OCI-LY1 (cell line): ENCODE measurements at regions not wholly inside any gene's neighbourhood (a gene's known extent, or its start where the extent isn't known, plus 50 kb on each side); places are given as distances from the start of the nearest gene placed in this dataset.

Experiments used
- H2AFZ ChIP-seq: fragments of 200-600 bp; sonication (generic), shearing (Covaris generic); 2 replicates; pipeline ENCODE4 v1.6.0; 2014; ENCODE audit warnings: antibody characterized with exemption, mild to moderate bottlenecking, low read length
- H3F3A ChIP-seq: fragments of 200-600 bp; sonication (generic), shearing (Covaris generic); 2 replicates; pipeline ENCODE4 v1.6.0; 2014; ENCODE audit warnings: mild to moderate bottlenecking, antibody characterized with exemption, low read length, moderate library complexity; ENCODE audit not compliant: insufficient read depth
- H3K27ac ChIP-seq: fragments of 200-600 bp; sonication (generic); 2 replicates; pipeline ENCODE4 v1.5.1; 2014; ENCODE audit warnings: low read length, mixed run types, mild to moderate bottlenecking, low read depth; ENCODE audit not compliant: poor library complexity, severe bottlenecking
- H3K27me3 ChIP-seq: fragments of 200-600 bp; sonication (generic); 2 replicates; pipeline ENCODE4 v1.6.0; 2014; ENCODE audit warnings: antibody characterized with exemption, mild to moderate bottlenecking, low read length, moderate library complexity; ENCODE audit not compliant: insufficient read depth
- H3K36me3 ChIP-seq: fragments of 200-600 bp; sonication (generic); 2 replicates; pipeline ENCODE4 v1.6.1; 2014; ENCODE audit warnings: mild to moderate bottlenecking, antibody characterized with exemption, low read length, moderate library complexity, mixed read lengths; ENCODE audit not compliant: insufficient read depth
- H3K4me1 ChIP-seq: fragments of 200-600 bp; sonication (generic); 2 replicates; pipeline ENCODE4 v1.5.1; 2014; ENCODE audit warnings: mild to moderate bottlenecking, low read length, moderate library complexity; ENCODE audit not compliant: insufficient read depth, severe bottlenecking
- H3K4me2 ChIP-seq: fragments of 200-600 bp; sonication (generic), shearing (Covaris generic); 2 replicates; pipeline ENCODE4 v1.6.1; 2014; ENCODE audit warnings: low read length
- H3K4me3 ChIP-seq: fragments of 200-600 bp; sonication (generic); 2 replicates; pipeline ENCODE4 v1.5.1; 2014; ENCODE audit warnings: low read length, low read depth, mild to moderate bottlenecking, mixed read lengths; ENCODE audit not compliant: poor library complexity, severe bottlenecking
- H3K79me2 ChIP-seq: fragments of 200-600 bp; shearing (Covaris generic); 2 replicates; pipeline ENCODE4 v1.6.1; 2016; ENCODE audit warnings: mixed run types, low read length, mixed read lengths; ENCODE audit not compliant: insufficient read depth
- H3K9ac ChIP-seq: fragments of 200-600 bp; sonication (generic), shearing (Covaris generic); 2 replicates; pipeline ENCODE4 v1.6.1; 2014; ENCODE audit warnings: mild to moderate bottlenecking, low read length, mixed read lengths
- H3K9me2 ChIP-seq: fragments of 200-600 bp; sonication (generic), shearing (Covaris generic); 2 replicates; pipeline ENCODE4 v1.6.1; 2014; ENCODE audit warnings: low read depth, mild to moderate bottlenecking, low read length, mixed read lengths
- H3K9me3 ChIP-seq: fragments of 200-600 bp; shearing (Covaris generic); 2 replicates; pipeline ENCODE4 v1.6.1; 2014; ENCODE audit warnings: low read length, mixed read lengths
- H4K20me1 ChIP-seq: fragments of 200-600 bp; sonication (generic), shearing (Covaris generic); 2 replicates; pipeline ENCODE4 v1.6.0; 2016; ENCODE audit warnings: mild to moderate bottlenecking, low read length; ENCODE audit not compliant: insufficient read depth
- CTCF ChIP-seq: fragments of 200-600 bp; sonication (generic), shearing (Covaris generic); IDR thresholded peaks from 2 replicates; pipeline ENCODE4 v1.5.1; 2017; ENCODE audit warnings: mild to moderate bottlenecking, antibody characterized with exemption, low read length, moderate library complexity, mixed read lengths
- EZH2 ChIP-seq: fragments of 200-600 bp; sonication (generic), shearing (Covaris generic); IDR thresholded peaks from 2 replicates; pipeline ENCODE4 v1.8.0; 2017; ENCODE audit warnings: borderline replicate concordance, mixed run types, mild to moderate bottlenecking, antibody characterized with exemption, low read length, moderate library complexity, mixed read lengths

- Histone ChIP-seq H3K79me2 (no peaks in the 10 kb centered on the region), H3K4me2 (no peak overlapping the region), H3K9me2 (no peaks in the 10 kb centered on the region), H3K9me3 (no peaks in the 10 kb centered on the region), H3K9ac (no peak overlapping the region), H3K4me1 (no peaks in the 10 kb centered on the region), H3K36me3 (no peaks in the 10 kb centered on the region), H3K4me3 (no peak overlapping the region), H4K20me1 (no peaks in the 10 kb centered on the region), H2AFZ (no peak overlapping the region), H3K27ac (no peak overlapping the region), H3F3A (no peaks in the 10 kb centered on the region), H3K27me3 (peaks cover 8% of the 10 kb centered on the region; the same call in 1 of the 2 replicates)
- TF ChIP-seq CTCF, result no peak
- TF ChIP-seq EZH2, result no peak
These were observed 65.5 kb downstream of the CYCS start for GRCh38 chr7:25059576-25059975.

- TF ChIP-seq EZH2, result no peak
- TF ChIP-seq CTCF, result no peak
- H3K9me2 ChIP-seq, result no peaks in the 10 kb centered on the region
- H2AFZ ChIP-seq, result no peak overlapping the region
- no peak overlapping the region for H3K4me3 ChIP-seq
- no peaks in the 10 kb centered on the region for H3K9me3 ChIP-seq
- no peak overlapping the region for H3K4me2 ChIP-seq
- no peaks in the 10 kb centered on the region for H3K36me3 ChIP-seq
- no peak overlapping the region for H3K27ac ChIP-seq
- H3K79me2 ChIP-seq, result no peaks in the 10 kb centered on the region
- H3K9ac ChIP-seq, result no peak overlapping the region
- no peaks in the 10 kb centered on the region for H4K20me1 ChIP-seq
- no peaks in the 10 kb centered on the region for H3F3A ChIP-seq
- H3K4me1 ChIP-seq, result no peaks in the 10 kb centered on the region
- peaks cover 8% of the 10 kb centered on the region; the same call in 1 of the 2 replicates for H3K27me3 ChIP-seq
These were observed 68.7 kb downstream of the CYCS start for GRCh38 chr7:25056368-25056767.

- H3K9me3 ChIP-seq, result no peaks in the 10 kb centered on the region
- H3K27me3 ChIP-seq, result peaks cover 8% of the 10 kb centered on the region; the same call in 1 of the 2 replicates
- H3K9me2 ChIP-seq, result no peaks in the 10 kb centered on the region
- H3F3A ChIP-seq, result no peaks in the 10 kb centered on the region
- H3K9ac ChIP-seq, result no peak overlapping the region
- no peak overlapping the region for H2AFZ ChIP-seq
- H3K4me2 ChIP-seq, result no peak overlapping the region
- no peak for TF ChIP-seq CTCF
- no peaks in the 10 kb centered on the region for H4K20me1 ChIP-seq
- H3K4me1 ChIP-seq, result no peaks in the 10 kb centered on the region
- H3K4me3 ChIP-seq, result no peak overlapping the region
- H3K79me2 ChIP-seq, result no peaks in the 10 kb centered on the region
- H3K36me3 ChIP-seq, result no peaks in the 10 kb centered on the region
- H3K27ac ChIP-seq, result no peak overlapping the region
These were observed 69.4 kb downstream of the CYCS start for GRCh38 chr7:25055520-25056220.
